ENCODE measurements at regions not wholly inside any gene's neighbourhood (a gene's known extent, or its start where the extent isn't known, plus 50 kb on each side); places are given as distances from the start of the nearest gene placed in this dataset.

DNA sequence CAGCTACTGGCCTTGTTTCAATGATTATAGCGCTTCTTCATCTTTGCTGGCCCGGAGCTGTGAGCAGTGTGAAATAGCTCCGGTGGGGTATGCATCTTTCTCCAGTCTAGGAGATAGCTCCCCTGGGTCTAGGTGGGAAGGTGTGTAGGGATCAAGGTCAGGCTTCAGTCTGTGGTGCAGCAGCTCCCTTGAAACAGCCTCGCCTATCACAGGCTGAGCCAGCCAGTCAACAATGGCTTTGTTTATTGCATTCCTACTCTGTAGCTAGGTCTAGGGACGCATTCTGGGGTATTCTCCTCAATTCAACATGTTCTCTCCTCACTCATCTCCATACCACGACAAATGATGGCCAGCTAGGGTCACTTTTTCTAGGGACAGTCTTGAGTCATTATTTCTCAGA, 646.8 kb upstream of the IGFBP3 start:
- Histone ChIP-seq H3K27me3 (ENCODE audit: insufficient read depth, low read length) (no peaks in the 10 kb centered on the region), H3K4me3 (replicated peaks in 1 of 2; ENCODE audit: low read depth in 1 of 2, low read length in 2 of 2) (no peak overlapping the region), H3K79me2 (ENCODE audit: insufficient read depth, low read length) (no peaks in the 10 kb centered on the region), H3K4me1 (ENCODE audit: control insufficient read depth in 1 of 2, insufficient read depth in 2 of 2, low read length in 2 of 2) (peaks cover 17 to 51% of the 10 kb centered on the region in 2 experiments), H3K9me2 (ENCODE audit: insufficient read depth) (no peaks in the 10 kb centered on the region), H3K4me2 (ENCODE audit: low read length) (no peak overlapping the region), H4K20me1 (ENCODE audit: insufficient read depth) (no peaks in the 10 kb centered on the region), H3K27ac (ENCODE audit: low read depth, low read length) (no peak overlapping the region), H3K9ac (ENCODE audit: low read length) (no peak overlapping the region), H2AFZ (ENCODE audit: low read depth, low read length, poor library complexity, severe bottlenecking) (no peak overlapping the region), H3K9me3 (ENCODE audit: control insufficient read depth in 1 of 2, insufficient read depth in 1 of 2, low read depth in 1 of 2, low read length in 2 of 2) (no peaks in the 10 kb centered on the region), H3K36me3 (ENCODE audit: control insufficient read depth in 1 of 2, insufficient read depth in 2 of 2, low read length in 2 of 2) (no peaks in the 10 kb centered on the region)
- no TSS peak for BruUV-seq (replicated peaks)
- POLR2A ChIA-PET: no interaction called here
- TF ChIP-seq TCF7L2 (IDR thresholded peaks at IDR 0.05; ENCODE audit: borderline replicate concordance, extremely low read depth, insufficient read depth, insufficient read length) (no peak), ZFX (IDR thresholded peaks at IDR 0.05) (no peak), FOSL1 (IDR thresholded peaks at IDR 0.05; ENCODE audit: low read depth) (no peak), POLR2AphosphoS5 (IDR thresholded peaks at IDR 0.05; ENCODE audit: low read depth, low read length) (no peak), SP1 (IDR thresholded peaks at IDR 0.05; ENCODE audit: low read depth) (no peak), POLR2A (IDR thresholded peaks at IDR 0.05; ENCODE audit: borderline replicate concordance, extremely low read depth, insufficient read depth, insufficient read length) (no peak), SRF (IDR thresholded peaks at IDR 0.05; ENCODE audit: low read depth) (no peak), ZNF274 (IDR thresholded peaks at IDR 0.05; ENCODE audit: low read depth, low read length) (no peak), SIN3A (IDR thresholded peaks at IDR 0.05; ENCODE audit: low read depth) (no peak), CEBPB (IDR thresholded peaks at IDR 0.05; ENCODE audit: low read depth) (no peak), ELF1 (IDR thresholded peaks at IDR 0.05; ENCODE audit: borderline replicate concordance, low read depth) (no peak), EZH2phosphoT487 (IDR thresholded peaks at IDR 0.05; ENCODE audit: borderline replicate concordance) (no peak), YY1 (IDR thresholded peaks at IDR 0.05; ENCODE audit: extremely low read depth, insufficient replicate concordance, low read depth, low read length) (no peak), EGR1 (IDR thresholded peaks at IDR 0.05; ENCODE audit: low read depth) (no peak), EZH2 (IDR thresholded peaks at IDR 0.05) (no peak)
- TF ChIP-seq, protein P1, sequence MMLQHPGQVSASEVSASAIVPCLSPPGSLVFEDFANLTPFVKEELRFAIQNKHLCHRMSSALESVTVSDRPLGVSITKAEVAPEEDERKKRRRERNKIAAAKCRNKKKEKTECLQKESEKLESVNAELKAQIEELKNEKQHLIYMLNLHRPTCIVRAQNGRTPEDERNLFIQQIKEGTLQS (IDR thresholded peaks at IDR 0.05): no peak
- TF ChIP-seq, protein P2, sequence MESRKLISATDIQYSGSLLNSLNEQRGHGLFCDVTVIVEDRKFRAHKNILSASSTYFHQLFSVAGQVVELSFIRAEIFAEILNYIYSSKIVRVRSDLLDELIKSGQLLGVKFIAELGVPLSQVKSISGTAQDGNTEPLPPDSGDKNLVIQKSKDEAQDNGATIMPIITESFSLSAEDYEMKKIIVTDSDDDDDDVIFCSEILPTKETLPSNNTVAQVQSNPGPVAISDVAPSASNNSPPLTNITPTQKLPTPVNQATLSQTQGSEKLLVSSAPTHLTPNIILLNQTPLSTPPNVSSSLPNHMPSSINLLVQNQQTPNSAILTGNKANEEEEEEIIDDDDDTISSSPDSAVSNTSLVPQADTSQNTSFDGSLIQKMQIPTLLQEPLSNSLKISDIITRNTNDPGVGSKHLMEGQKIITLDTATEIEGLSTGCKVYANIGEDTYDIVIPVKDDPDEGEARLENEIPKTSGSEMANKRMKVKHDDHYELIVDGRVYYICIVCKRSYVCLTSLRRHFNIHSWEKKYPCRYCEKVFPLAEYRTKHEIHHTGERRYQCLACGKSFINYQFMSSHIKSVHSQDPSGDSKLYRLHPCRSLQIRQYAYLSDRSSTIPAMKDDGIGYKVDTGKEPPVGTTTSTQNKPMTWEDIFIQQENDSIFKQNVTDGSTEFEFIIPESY (IDR thresholded peaks at IDR 0.05; ENCODE audit: extremely low read depth, insufficient replicate concordance, low read length): no peak
- RAD21 ChIA-PET (ENCODE audit: low non-redundant PET in 1 of 2, low total read pairs in 2 of 2, uncharacterized antibody in 2 of 2, unreplicated experiment in 2 of 2): interaction anchor here in 1 of 2 experiments (0.9 kb wide), 1 partner anchor 75 kb away, joined by 3 read pairs; no protein-coding TSS in a partner anchor
- ATAC-seq (no peak), DNase-seq (ENCODE audit: low read depth, low spot score) (no peak)
- CTCF ChIA-PET: no interaction called here
- intact Hi-C loops (cut with micrococcal nuclease): no loop called here
